ENCODE measurements at regions not wholly inside any gene's neighbourhood (a gene's known extent, or its start where the extent isn't known, plus 50 kb on each side); places are given as distances from the start of the nearest gene placed in this dataset.
"Not testable (repeated sequence)": the region's sequence is repeated elsewhere in the genome, so short reads cannot be mapped to it uniquely, and the experiment has no call there.

DNA sequence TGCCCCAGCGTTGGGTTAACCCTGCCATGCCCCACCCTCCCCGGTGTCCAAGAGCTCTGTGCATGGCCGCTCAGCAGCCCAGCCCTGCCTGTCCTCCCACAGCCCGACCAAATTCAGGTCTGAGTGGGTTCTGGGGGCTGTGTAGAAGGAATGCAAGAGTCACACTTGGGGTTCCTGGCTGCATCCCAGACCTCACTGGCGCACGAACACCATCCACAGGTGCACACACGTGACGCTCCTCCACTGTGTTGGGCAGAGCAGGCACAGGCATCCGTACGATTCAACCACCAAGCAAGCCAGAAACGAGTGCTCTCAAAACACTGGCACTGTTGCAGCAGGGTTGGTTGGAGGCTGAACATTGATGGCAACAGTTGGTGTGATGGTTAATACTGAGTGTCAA lies 93.9 kb downstream of the OLFM1 start:
- H3K27ac ChIP-seq = no peak overlapping the region
- ATAC-seq (no peak), DNase-seq (no peak)
- intact Hi-C loops (cut with DNase I) = no loop called here
- H3K4me1 ChIP-seq = peaks cover 0 to 11% (median 6%) of the 10 kb centered on the region in 9 donors
- H3K4me3 ChIP-seq = no peak overlapping the region
- H3K9me3 ChIP-seq = no peaks in the 10 kb centered on the region
- H3K27me3 ChIP-seq = peaks cover 7 to 69% (median 42%) of the 10 kb centered on the region in 7 donors
- WGBS, 2 donors = 83 to 89% methylated on average over 11 of the region's 11 CpGs
- no peaks in the 10 kb centered on the region for H3K36me3 ChIP-seq
- TF ChIP-seq, protein P1, sequence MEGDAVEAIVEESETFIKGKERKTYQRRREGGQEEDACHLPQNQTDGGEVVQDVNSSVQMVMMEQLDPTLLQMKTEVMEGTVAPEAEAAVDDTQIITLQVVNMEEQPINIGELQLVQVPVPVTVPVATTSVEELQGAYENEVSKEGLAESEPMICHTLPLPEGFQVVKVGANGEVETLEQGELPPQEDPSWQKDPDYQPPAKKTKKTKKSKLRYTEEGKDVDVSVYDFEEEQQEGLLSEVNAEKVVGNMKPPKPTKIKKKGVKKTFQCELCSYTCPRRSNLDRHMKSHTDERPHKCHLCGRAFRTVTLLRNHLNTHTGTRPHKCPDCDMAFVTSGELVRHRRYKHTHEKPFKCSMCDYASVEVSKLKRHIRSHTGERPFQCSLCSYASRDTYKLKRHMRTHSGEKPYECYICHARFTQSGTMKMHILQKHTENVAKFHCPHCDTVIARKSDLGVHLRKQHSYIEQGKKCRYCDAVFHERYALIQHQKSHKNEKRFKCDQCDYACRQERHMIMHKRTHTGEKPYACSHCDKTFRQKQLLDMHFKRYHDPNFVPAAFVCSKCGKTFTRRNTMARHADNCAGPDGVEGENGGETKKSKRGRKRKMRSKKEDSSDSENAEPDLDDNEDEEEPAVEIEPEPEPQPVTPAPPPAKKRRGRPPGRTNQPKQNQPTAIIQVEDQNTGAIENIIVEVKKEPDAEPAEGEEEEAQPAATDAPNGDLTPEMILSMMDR (IDR thresholded peaks at IDR 0.05) = no peak

GRCh38 chr9:135181841-135182240 lies 94.4 kb downstream of the OLFM1 start:
- H3K9me3 ChIP-seq; DNase-seq; H3K4me3 ChIP-seq; intact Hi-C loops (cut with DNase I); ATAC-seq; H3K27ac ChIP-seq; H3K36me3 ChIP-seq: not testable (repeated sequence)
- peaks cover 7 to 68% (median 42%) of the 10 kb centered on the region in 7 donors for H3K27me3 ChIP-seq
- 83 to 88% methylated on average over 10 of the region's 10 CpGs for WGBS, 2 donors
- peaks cover 0 to 16% (median 10%) of the 10 kb centered on the region in 9 donors for H3K4me1 ChIP-seq

DNA sequence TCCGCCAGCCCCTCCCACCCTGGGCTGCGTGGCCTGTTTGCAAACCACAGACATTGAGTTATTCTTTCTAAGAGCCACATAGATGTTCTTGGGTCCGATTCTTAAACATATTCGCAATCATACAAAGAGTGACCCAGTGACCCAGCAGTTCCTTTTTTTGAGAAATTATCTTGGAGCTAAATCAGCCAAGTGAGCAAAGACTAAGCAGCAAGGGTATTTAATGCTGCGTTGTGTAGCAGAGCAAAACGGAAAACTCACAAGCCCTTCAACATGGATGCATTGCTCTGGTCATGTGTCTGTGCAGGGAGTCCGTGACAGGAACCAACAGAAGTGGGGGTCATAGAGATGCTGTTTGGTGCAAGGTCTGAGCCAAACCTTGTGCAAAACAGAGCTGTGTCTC lies 95.6 kb downstream of the OLFM1 start:
- Histone ChIP-seq H3K9me3 (no peaks in the 10 kb centered on the region), H3K27me3 (peaks cover 7 to 71% (median 50%) of the 10 kb centered on the region in 7 donors), H3K4me3 (no peak overlapping the region), H3K36me3 (no peaks in the 10 kb centered on the region), H3K4me1 (peaks cover 0 to 23% (median 12%) of the 10 kb centered on the region in 9 donors), H3K27ac (no peak overlapping the region)
- 82 to 85% methylated on average over 7 of the region's 7 CpGs for WGBS, 2 donors
- DNase-seq = no peak
- intact Hi-C loops (cut with DNase I) = no loop called here
- ATAC-seq = no peak
- TF ChIP-seq, protein P1 (IDR thresholded peaks at IDR 0.05) = no peak

GRCh38 chr9:135183528-135184180 lies 96.2 kb downstream of the OLFM1 start:
- no peaks in the 10 kb centered on the region for H3K36me3 ChIP-seq
- H3K9me3 ChIP-seq = no peaks in the 10 kb centered on the region
- WGBS, 2 donors = 46 to 50% methylated on average over 12 of the region's 12 CpGs
- TF ChIP-seq, protein P1 (IDR thresholded peaks at IDR 0.05) = no peak
- ATAC-seq (no peak), DNase-seq (no peak)
- H3K4me1 ChIP-seq = peaks cover 0 to 23% (median 12%) of the 10 kb centered on the region in 9 donors
- no peak overlapping the region for H3K27ac ChIP-seq
- H3K27me3 ChIP-seq = peaks cover 7 to 73% (median 50%) of the 10 kb centered on the region in 7 donors
- no peak overlapping the region for H3K4me3 ChIP-seq
- intact Hi-C loops (cut with DNase I) = no loop called here

All from heart right ventricle (tissue), 16 donors.